ENCODE measurements at regions not wholly inside any gene's neighbourhood (a gene's known extent, or its start where the extent isn't known, plus 50 kb on each side); places are given as distances from the start of the nearest gene placed in this dataset.

GRCh38 chr18:39666541-39666940, 2100.9 kb upstream of the CELF4 start:
- no peak overlapping the region for H3K4me3 ChIP-seq (ENCODE audit: low read depth, low read length)
- no peak for TF ChIP-seq CTCF (conservative IDR thresholded peaks at IDR 0.05; ENCODE audit: low read depth, low read length)
- no peak for DNase-seq (ENCODE audit: low read depth)

- DNase-seq (ENCODE audit: low read depth) = no peak
- TF ChIP-seq CTCF (conservative IDR thresholded peaks at IDR 0.05; ENCODE audit: low read depth, low read length) = no peak
Measured at GRCh38 chr18:39661856-39662366, 2096.3 kb upstream of the CELF4 start.

GRCh38 chr18:39660141-39660540, 2094.5 kb upstream of the CELF4 start:
- TF ChIP-seq CTCF (conservative IDR thresholded peaks at IDR 0.05; ENCODE audit: low read depth, low read length) = no peak
- peak; percentile 58 for DNase-seq (ENCODE audit: low read depth)
- H3K4me3 ChIP-seq (ENCODE audit: low read depth, low read length) = no peak overlapping the region

More at GRCh38 chr18:39661856-39662366, 2096.3 kb upstream of the CELF4 start:
- H3K4me3 ChIP-seq (ENCODE audit: low read depth, low read length) = no peak overlapping the region

DNA sequence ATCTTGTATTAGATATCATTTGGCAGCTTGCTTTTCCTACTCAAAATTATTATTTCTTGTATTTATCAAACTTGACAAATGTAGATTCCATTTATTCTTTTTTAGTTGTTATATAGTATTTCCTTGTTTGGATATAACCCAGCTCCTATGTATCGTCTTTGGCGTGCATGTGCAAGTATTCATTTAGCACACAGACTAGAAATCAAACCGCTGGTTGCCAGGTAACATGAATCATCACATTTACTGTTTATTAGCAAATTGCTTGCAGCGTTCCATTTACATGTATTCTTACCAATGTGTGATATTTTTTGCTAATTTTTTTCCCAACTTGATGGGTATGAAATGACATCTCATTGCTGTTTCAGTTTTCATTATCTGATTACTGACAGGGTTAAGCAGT, 2089.7 kb upstream of the CELF4 start:
- no peak for DNase-seq (ENCODE audit: low read depth)
- TF ChIP-seq CTCF (conservative IDR thresholded peaks at IDR 0.05; ENCODE audit: low read depth, low read length) = no peak
- no peak overlapping the region for H3K4me3 ChIP-seq (ENCODE audit: low read depth, low read length)

GRCh38 chr18:39653221-39653620, 2087.6 kb upstream of the CELF4 start:
- H3K4me3 ChIP-seq (ENCODE audit: low read depth, low read length) = no peak overlapping the region
- no peak for TF ChIP-seq CTCF (conservative IDR thresholded peaks at IDR 0.05; ENCODE audit: low read depth, low read length)
- no peak for DNase-seq (ENCODE audit: low read depth)

DNA sequence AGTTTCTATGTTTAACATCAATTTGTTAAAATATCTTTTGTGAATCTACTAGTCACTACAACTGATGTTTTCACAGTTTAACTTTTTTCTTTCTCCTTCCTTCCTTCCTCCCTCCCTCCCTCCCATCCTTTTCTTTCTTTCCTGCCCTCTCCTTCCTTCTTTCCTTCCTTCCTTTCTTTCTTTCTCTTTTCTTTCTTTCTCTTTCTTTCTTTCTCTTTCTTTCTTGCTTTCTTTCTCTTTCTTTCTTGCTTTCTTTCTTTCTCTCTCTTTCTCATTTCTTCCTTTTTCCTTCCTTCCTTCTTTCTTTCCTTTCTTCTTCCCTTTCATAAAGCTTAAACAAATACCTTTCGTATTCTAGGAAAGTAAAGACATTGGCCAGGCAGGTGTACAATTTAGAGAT, 2083.0 kb upstream of the CELF4 start:
- no peak for TF ChIP-seq CTCF (conservative IDR thresholded peaks at IDR 0.05; ENCODE audit: low read depth, low read length)
- no peak for DNase-seq (ENCODE audit: low read depth)

More for the DNA sequence above, 2083.0 kb upstream of the CELF4 start:
- H3K4me3 ChIP-seq (ENCODE audit: low read depth, low read length) = no peak overlapping the region
